HG03064 (cell line): ENCODE measurements at regions not wholly inside any gene's neighbourhood (a gene's known extent, or its start where the extent isn't known, plus 50 kb on each side); places are given as distances from the start of the nearest gene placed in this dataset.
"Not testable (repeated sequence)": the region's sequence is repeated elsewhere in the genome, so short reads cannot be mapped to it uniquely, and the experiment has no call there.

Experiments used
- ATAC-seq: cut with Tn5 transposase; IDR thresholded peaks from one replicate; pipeline ENCODE4 v1.9.1; 2021; ENCODE audit warnings: low read depth; ENCODE audit not compliant: unreplicated experiment

DNA sequence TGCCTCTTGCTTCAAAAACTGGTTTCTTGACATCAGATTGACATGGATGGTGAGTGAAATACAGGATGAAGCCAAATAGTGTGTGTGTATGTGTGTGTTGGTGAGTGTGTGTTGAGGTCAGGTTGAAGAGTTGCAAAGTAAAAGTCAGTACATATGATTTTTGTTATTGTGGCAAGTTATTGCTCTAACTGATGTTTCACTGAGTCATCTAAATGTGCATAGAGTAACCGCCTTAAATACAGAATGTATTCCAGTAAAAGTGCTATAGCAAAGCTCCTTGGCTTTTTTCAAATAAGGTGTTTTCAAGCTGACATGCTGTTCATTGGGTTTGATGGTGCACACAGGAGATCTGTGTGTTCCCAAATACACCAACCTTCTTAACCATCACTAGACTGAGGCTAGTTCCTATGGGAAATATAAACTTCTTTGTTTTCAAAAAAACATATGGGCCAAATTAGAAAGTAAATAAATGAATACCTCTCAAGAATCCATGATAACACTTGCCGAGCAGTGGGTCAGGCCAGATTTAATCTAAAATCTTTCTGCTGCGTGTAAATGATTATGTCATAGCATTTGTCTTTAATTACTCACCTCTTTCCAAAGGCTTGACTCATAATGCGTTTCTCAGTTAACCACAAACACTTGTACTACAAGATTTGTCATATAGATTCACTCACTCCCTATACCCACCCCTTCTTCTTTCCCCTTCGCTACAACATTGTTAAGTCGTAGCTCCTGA, 151.1 kb downstream of the LYPLAL1 start:
- no peak for ATAC-seq

DNA sequence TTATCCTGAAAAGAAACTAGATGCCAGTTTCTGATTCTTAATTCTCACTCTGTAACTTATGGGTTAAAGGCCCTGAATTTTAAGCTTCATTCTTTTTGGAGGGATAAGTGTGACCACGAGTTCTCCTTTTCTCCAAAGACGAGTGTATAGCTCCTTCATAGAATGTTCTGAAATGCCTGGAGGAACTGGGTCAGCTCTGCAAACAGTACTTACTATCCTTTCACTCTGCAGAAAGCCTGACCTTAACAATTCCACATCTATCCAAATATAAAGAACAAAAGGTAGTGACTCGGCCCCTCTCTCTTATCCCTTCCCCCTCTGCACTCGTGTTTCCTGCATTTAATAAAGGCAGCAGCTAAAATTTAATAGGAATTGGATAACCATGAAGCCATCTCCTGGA, 150.5 kb downstream of the LYPLAL1 start:
- ATAC-seq: no peak

DNA sequence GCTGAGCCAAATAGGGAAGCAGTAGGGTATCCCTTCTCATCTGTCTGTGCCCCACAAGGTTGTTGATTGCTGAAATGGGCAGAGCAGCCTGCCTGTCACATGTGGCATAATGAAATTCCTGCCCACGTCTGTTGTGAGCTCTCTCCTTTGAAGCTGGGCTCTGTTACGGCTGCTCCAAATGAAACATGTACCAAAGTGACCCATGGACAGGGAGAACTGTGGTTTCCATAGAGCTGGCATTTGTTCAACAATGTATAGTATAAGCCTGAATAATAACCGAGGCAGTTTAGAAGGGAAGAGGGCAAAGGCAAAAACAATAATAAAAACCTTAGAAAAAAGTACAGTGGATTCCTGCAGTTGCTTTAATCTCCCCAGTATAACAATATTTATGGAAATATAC, 149.7 kb downstream of the LYPLAL1 start:
- no peak for ATAC-seq

DNA sequence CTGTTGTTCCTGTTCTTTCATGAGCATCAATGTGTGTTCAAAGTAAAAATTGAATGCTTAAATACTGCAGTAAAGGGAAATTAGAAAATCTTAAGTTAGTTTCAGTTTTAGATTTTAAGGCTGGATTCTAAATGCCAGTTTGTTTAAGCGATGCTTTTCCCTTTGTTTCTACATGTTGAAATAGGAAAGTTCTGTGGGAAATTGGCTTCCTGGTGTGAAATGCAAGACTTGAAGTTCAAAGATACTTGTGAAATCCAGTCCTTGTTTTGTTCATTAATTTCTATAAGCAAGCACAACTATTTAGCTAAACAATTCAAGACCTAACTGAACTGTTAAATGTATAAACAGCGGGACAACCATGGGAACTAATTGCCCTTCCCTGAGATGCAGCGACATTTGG, 149.1 kb downstream of the LYPLAL1 start:
- ATAC-seq: no peak

DNA sequence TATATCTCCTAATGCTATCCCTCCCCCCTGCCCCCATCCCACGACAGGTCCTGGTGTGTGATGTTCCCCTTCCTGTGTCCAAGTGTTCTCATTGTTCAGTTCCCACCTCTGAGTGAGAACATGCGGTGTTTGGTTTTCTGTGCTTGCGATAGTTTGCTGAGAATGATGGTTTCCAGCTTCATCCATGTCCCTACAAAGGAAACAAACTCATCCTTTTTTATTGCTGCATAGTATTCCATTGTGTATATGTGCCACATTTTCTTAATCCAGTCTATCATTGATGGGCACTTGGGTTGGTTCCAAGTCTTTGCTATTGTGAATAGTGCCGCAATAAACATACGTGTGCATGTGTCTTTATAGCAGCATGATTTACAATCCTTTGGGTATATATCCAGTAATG, 146.9 kb downstream of the LYPLAL1 start:
- ATAC-seq: not testable (repeated sequence)

DNA sequence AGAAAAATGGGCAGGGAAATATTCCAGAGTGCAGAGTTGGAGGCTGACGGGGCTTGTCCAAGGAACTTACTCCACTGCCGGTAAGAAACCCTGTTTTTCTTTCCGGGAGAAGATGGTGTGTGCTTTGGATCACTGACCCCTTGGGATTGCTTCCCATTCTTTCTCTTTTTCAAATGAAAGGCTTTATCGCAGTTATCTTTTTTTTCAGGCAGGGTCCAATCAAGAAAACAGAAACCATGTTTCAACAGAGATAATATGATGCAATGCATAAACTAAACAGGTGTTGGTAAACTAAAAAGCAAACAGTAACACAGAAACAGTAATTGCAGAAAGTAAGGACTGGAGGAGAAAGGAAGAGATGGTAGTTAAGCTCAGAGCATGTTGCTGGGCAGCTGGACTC, 145.1 kb downstream of the LYPLAL1 start:
- no peak for ATAC-seq

DNA sequence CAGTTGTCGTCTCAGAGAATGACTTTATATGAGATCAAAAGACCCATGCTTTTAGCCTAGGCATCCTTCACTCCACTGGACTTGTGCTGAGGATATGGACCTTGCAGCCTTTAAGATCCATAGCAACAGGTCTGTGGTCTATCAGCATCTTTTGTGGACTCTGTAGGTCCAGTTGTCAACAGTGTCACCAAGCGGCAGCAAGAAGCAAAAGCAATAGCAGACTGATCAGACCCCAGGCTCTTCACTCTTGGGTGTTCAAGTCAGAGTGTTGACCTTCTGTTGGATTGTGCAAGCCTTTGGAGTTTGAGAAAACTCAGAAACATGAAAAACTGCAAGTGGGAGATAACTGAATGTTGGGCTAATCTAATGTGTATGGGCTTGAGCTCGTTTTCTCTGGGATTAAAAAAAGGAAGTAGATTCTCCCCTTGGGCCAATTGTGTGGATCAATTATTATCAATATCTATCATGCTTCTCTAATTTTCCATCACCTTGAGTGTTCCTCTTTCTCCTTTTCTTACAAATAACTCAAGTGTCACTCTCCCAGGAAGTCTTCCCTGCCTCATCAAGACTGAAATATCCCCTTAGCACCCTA, 144.2 kb downstream of the LYPLAL1 start:
- no peak for ATAC-seq

DNA sequence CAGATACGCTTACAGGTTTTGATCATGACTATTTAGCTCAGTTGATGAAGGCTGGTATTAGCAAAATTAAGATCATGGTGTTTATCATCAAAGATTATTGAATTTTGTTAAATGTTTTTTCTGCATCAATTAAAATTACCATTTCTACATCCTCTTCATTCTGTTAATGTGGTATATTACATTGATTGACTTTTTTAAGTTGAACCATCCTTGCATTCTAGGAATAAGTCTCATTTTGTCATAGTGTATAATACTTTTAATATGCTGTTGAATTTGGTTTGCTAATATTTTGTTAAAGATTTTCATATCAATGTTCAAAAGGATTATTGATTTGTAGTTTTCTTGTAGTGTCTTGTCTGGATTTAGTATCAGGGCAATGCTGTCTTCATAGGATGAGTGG, 142.4 kb downstream of the LYPLAL1 start:
- no peak for ATAC-seq

DNA sequence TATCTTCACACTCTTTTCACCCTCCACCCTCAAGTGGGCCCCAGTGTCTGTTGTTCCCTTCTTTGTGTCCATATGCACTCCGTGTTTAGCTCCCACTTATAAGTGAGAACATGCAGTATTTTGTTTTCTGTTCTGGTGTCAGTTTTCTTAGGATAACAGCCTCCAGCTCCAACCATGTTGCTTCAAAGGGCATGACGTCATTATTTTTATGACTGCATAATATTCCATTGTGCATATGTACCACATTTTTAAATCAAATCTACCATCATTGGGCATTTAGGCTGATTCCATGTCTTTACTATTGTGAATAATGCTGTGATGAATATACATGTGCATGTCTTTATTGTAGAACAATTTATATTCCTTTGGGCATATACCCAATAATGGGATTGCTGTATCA, 140.3 kb downstream of the LYPLAL1 start:
- no peak for ATAC-seq

DNA sequence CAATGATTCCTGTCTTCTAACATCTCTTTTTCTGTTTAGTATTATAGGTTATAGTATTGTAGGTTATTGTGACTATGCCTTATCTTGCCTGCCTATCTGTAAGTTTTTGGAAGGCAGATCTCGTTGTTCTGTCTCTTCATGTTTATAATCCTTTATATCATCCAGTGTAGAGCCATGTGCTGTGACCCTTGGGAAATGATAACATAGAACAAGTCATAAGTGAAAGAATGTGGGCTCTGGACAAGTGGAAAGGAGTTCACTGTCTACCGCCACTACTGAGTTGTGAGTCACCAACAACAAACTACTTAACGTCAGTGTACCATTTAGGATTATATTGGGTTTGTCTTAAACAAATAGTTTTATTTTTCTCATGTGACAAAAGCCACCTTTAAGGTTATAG, 139.3 kb downstream of the LYPLAL1 start:
- no peak for ATAC-seq

DNA sequence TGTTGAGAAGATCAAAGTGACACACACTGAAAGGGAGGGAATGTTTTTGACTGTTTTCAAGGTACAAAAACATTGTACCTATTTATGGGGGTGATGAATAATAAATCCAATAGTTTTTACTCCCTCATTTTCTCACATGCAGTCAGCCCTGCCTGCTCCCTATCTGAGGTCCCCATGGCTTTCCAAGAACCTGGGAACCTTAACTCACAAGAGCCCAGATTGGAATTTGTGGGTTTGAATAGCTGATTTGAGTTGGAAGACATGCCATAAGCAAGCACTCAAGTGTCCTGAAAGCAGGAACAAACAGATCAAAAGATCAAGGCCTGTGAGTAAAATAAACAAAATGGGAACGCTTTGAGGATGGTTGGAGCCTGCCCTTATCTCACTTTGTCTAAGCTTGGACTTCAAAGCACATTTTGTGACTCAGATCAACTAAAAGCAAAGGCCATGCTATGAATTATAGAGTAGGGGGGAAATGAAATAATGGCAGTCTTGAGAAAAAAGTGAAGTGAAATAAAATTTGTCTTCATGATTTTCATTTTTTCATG, 136.6 kb downstream of the LYPLAL1 start:
- ATAC-seq: no peak

DNA sequence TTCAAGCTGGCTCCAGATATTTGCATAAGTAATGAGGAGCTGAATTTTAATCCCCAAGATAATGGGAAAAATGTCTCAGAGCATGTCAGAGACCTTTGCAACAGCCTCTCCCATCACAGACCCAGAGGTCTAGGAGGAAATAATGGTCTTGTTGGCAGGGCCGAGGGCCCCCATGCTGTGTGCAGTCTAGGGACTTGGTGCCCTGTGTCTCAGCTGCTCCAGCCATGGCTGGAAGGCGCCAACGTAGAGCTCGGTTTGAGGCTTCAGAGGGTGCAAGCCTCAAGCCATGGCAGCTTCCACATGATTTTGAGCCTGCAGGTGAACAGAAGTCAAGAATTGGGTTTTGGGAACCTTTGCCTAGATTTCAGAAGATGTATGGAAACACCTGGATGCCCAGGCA, 134.7 kb downstream of the LYPLAL1 start:
- no peak for ATAC-seq

DNA sequence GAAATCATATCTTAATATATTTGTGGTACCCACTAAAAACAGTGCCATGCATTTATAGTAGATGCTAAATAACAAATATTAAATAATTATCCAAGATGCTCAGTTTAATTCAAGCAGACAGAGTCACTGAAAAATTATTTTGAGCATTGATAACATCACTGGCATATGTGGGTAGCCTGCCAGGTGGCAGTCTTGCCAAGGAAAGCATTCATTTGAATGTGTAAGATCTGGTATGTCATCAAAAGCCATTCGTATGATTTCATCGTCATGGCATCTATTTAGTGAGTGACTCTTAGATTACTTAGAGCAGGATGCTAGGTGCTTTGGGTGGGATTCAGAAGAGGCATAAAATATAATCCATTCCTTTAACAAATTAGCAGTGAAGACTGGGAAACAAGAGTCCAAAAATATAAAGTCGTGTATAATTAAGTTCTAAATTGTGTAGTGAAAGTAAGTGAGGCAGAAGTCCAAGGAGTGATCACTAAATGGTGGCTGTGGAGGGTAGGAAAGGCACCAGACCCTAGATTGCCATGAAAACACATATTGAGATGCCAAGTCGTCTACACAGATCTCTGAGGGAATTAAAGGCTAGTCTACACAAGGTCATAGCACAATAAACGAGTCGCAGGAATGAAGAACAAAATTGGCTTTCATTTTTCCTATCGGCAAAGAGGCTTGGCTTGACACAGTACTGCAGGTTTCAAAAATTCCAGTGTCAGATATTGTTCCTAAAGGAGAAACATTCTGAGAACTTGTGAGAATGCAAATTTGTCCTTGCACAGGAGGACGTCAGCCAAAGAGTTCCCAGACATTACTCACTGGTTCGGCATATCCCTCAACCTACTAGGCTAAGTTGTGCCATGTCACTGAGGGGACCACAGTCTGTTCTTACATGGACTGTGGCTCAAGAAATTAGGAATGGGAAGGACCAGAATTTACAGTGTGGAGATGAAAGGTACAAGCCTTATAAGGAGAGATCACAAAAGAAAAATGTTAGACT, 130.8 kb downstream of the LYPLAL1 start:
- ATAC-seq: no peak

DNA sequence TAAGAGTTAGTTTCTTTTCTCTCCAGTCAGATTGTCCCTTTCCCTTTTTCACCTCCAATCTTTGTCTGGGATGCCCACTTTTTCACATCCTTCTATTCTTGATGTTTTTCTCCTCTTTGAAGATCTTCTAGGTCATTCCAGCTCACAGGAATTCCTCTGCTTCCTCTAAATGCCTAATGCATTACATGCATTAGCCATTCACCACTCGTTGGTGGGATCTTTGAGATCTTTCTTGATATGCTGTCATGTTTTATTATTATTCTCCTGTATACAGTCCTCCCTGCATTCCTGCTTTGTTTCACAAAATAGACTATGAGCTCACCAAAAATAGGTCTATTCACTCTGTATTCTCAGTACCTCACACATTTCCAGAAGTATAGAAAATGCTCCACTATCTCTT, 129.0 kb downstream of the LYPLAL1 start:
- ATAC-seq: no peak

DNA sequence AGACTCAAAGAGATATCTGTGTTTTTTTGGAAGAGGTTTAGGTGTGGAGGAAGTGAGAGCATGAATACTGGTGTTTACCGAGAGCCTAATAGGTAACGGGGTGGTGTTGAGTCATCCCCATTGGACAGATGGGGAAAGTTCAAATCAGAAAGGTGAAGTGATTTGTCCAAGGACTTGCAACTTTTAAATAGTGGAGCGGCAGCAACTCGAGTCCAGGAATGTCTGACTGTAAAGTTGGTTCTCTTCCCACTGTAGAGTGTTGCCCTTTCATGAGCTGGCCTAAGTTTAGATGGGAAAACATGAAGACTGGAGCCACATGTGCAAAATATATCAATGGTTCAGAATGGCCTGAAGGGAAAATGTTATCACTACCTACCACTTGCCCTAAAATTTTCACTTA, 125.7 kb downstream of the LYPLAL1 start:
- no peak for ATAC-seq

DNA sequence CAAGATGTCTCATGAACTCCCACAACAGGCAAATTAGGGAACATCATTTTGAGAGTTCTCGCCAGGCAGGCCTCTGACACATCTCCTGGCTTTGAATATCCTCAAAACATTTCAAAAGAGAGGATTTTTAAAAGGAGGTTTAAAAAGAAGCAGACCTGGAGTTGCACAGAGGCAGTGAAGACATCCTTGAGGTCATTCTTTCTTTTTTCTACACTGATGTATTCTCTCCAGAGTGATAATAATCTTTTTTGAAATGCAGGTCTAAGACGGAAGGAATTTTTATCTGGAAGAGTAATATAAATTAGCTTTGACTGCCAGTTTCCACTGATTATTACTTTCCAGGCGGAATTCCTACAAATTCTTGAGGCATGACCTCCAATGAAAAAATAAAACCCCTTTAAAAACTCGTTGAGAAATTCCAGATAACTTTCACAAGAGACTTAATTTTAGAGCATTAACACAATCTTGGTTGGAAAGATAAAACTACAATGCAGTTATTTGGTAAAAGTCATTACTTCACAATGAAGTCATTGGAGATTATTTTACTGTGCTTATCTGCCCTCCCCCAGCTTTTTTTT, 125.0 kb downstream of the LYPLAL1 start:
- no peak for ATAC-seq

DNA sequence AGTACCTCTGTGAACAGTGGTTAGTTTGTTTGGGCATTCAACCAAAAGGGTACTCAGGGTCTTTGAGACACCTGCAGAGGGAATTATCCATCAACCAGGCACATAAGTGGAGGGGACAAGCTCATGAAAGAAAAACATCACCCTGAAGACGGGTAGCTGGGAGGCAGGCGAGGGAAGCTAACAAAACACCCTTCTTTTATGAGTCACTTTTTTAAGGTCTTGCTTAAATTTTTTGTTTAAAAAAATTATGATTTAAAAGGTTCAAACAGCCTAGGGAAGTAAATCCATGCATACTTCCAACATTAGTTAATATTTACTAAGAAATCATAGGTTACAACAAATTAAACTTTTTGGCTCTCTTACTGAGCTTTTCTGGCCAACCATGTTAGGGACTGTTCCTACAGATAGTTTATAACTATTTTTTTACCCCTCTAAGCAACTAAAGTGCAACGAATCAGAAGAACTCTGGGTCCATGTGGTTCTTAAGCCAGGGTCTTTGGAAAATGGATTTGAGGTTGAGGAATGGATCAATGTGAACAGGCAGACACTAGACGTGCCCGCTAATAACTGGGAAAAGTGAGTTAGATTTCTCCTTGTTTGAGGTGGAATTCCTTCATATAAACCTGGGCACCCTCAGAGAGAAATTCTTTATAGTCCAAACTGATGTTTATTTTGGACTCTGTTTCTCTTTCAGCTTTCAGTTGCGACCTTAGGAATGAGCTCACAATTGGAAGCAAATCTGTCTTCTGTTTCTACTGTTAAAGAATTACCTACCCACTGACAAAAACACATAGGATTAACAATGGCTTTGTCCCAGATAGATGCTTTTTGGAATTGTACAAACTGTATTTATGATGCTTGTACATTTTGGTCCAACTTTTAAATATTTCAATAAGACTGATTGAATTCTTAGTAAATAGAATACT, 123.0 kb downstream of the LYPLAL1 start:
- no peak for ATAC-seq

DNA sequence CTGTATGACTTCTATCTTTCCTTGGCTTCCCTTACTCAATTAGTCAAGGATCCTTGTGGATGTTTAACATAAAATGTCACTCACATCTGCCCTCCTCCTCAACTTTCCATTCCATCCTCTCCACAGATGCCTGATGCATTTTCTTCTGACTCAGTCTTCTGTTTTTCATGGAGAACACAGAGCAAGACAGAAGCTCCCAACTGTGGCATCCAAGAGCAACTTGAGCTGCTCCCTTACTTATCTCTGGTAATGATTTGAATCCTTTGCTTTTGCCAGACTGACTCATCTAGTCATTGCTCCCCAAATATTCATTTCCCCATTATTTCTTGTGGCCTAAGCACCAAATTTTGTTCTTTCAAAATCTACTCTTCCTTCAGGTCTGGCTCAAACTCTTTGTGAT, 120.6 kb downstream of the LYPLAL1 start:
- ATAC-seq: no peak

DNA sequence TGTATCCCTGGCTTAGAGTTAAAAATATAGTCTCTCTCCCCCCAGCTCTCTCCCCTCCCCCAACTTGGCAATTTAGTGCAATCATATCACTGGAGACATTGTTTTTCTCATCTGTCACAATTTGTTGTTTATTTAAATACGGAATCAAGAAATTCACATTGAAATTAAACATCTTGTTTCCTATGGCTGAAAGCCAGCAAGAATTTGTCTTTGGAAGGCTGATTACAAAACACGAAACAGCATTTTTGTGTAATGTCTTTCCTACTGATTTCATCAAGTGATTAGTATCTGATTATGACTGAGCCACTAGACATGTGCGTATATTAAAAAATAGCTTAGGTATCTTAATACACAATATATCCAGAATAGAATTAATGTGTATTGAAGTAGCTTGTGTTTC, 119.7 kb downstream of the LYPLAL1 start:
- ATAC-seq: no peak

DNA sequence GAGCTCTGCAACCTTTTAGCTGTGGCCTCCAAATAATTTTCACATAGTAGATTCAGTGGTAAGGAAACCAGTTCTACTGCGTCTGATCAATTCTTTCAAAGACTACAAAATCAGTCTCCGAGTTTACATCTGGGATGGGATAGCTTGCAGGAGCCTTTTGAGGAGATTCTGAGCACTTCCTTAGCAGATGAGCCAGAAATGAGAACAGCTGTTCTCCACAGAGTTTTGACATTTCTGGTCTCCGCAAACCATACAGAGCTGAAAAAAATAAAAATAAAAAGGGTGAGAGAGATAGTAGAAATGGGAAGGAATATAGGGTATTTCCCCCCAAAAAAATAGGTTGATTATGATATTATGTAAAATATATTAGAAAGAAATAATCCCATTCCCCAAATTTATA, 119.3 kb downstream of the LYPLAL1 start:
- ATAC-seq: no peak
